HG03108 (cell line): ENCODE measurements at regions not wholly inside any gene's neighbourhood (a gene's known extent, or its start where the extent isn't known, plus 50 kb on each side); places are given as distances from the start of the nearest gene placed in this dataset.
A peak's percentile ranks its signal among the peaks of the same experiment; 100 is the strongest.

Experiments used
- ATAC-seq: cut with Tn5 transposase; IDR thresholded peaks from one replicate; pipeline ENCODE4 v1.9.1; 2021; ENCODE audit warnings: moderate library complexity; ENCODE audit not compliant: unreplicated experiment

DNA sequence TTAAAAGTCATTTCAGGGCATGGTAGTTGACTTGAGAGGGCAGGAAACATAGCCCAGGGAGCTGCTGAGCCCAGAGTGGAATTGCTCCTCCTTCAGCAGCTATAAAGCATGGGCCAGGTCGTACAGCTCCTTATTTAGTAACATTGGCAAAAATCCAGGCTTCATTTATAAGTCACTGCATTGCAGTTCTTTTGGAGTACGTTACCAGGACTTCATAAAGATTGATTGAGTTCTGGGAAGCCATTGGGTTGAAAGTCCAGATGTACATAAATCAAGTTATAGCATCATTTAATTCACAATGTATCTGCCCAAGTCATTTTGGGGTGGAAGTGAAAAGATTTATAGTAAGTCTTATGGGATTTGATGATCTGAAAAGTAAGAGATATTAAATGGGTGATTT is 53.0 kb upstream of the ANKEF1 start:
- no peak for ATAC-seq

DNA sequence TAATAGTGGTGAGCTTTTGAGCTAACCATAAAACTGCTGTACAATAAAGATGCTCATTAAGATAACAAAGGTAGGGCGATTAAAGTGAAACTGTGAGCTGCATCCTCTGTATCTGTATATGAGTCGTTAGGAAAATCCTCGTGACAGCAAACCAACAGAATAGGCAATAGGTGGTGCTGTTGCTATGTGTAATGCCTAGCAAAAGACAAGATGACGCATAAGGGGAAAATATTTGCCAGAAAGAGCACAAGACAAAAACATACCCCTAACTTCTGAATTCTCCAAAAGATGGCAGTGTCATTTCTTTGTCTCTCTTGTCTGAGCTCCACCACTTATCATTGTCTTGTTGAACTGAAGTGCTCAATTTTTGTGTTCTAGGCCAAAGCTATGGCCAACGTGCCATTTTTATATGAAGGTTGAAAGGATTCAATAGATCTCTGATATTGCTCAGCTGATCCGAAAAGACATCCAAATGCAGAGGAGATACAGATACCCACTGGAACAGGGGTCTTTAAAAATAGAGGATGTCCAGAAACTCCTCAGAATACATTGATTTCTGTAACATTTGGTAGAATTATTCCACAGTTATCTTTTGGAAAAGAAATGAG is 56.3 kb upstream of the ANKEF1 start:
- peak; percentile 87 for ATAC-seq

DNA sequence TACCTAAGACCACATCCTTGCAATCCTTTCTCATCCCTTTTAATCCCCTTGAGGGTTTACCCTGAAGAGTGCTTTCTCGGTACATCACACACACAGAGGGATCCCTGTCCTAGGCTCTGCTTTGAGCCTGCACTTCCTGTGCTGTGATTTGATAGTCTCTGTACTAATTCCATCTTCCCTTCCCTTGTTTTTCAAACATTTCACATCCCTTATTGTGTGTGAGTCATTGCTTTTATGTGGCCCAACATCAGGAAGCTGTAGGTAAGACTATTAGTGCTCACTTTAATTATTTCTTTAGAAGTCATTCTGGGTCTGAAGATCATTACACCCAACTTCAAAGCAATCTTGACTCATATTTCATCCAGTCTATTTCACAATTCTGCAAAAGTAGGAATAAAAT is 57.2 kb upstream of the ANKEF1 start:
- ATAC-seq: no peak

- no peak for ATAC-seq
Measured at GRCh38 chr20:9974324-9974723, 60.5 kb upstream of the ANKEF1 start.

- ATAC-seq: no peak
Measured at GRCh38 chr20:9971746-9972145, 63.0 kb upstream of the ANKEF1 start.

- ATAC-seq: no peak
Measured at GRCh38 chr20:9969626-9970025, 65.2 kb upstream of the ANKEF1 start.

GRCh38 chr20:9968015-9968414 is 66.8 kb upstream of the ANKEF1 start:
- no peak for ATAC-seq

DNA sequence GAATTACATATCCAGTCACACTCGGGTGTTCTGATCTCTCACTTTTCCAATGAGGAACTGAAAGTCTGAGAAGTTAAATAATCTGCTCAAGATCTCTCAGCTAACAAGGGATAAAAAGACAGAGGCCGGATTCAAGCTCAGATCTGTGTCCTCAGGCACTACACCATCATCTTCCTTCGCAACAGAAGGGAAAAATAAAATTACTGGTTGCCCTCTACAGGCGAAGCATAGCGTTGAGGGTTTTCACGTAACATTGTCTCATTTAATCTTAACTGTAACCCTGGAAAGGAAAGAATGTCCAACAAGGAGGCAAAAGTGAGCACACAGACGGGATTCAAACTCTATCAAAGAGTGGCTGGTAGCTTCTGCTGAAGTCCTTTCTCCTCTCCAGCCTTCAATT is 67.8 kb upstream of the ANKEF1 start:
- ATAC-seq: no peak

- ATAC-seq: no peak
Measured at GRCh38 chr20:9963029-9963428, 71.8 kb upstream of the ANKEF1 start.

- ATAC-seq: no peak
Measured at GRCh38 chr20:9958693-9959092, 76.1 kb upstream of the ANKEF1 start.

- no peak for ATAC-seq
Measured at GRCh38 chr20:9955646-9956045, 79.1 kb upstream of the ANKEF1 start.

GRCh38 chr20:9949563-9949962 is 85.2 kb upstream of the ANKEF1 start:
- ATAC-seq: no peak

DNA sequence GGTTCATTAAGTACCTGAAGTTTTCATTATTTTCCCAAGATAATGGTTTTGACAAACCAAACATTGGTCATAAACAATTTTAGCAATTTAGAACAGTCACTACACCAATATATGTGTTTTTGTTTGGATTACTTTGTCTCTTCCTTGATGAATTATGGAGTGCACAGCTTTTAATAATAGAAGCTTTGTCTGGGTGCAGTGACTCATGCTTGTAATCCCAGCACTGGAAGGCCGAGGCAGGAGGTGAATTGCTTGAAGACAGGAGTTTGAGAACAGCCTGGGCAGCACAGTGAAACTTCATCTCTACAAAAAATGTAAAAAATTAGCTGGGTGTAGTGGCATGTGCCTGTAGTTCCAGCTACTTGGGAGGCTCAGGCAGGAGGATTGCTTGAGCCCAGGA is 89.4 kb upstream of the ANKEF1 start:
- ATAC-seq: no peak

- no peak for ATAC-seq
Measured at GRCh38 chr20:9942736-9943135, 92.1 kb upstream of the ANKEF1 start.

DNA sequence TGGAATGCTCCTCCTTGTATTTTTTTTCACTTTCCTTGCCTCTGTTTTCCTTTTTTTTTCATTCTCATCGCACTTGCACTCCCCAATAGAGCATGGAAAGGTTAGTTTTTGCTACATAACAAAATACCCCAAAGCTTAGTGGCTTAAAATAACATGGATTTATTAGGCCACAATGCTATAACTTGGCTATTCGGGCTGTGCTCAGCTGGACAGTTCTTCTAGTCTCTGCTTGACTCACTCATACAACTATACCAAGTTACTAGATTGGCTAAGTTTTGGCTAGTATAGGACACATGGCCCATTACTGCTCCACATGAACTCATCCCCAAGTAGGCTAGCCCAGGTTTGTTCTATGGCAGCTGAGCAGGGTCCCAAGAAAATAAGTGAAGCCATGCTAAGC is 94.5 kb upstream of the ANKEF1 start:
- no peak for ATAC-seq

DNA sequence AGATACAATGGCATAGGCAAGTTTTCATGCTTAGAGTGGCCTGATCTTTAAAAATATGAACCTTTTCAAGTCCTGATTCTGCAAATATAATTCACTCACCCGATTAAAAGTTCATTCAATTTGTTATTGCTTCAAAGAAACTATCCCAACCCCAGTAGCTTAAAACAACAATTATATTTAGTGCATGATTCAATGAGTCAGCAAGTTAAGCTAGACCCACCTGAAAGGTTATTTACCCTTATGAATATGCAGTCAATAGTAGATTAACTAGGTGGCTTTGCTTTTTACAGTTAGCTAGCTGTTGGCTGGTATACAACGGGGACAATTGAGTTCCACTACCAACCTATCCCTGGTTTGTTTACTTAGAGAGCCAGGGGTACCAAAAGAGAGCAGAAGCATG is 95.6 kb upstream of the ANKEF1 start:
- no peak for ATAC-seq

DNA sequence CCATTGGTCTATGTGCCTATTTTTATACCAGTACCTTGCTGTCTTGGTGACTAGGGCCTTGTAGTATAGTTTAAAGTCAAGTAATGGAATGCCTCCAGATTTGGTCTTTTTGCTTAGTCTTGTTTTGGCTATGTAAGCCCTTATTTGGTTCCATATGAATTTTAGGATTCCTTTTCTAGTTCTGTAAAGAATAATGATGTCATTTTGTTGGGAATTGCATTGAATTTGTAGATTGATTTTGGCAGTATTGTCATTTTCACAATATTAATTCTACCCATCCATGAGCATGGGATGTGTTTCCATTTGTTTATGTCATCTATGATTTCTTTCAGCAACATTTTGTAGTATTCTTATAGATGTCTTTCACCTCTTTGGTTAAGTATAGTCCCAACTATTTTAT is 96.4 kb upstream of the PAK5 start:
- ATAC-seq: no peak

- ATAC-seq: no peak
Measured at GRCh38 chr20:9930142-9930541, 91.3 kb upstream of the PAK5 start.

DNA sequence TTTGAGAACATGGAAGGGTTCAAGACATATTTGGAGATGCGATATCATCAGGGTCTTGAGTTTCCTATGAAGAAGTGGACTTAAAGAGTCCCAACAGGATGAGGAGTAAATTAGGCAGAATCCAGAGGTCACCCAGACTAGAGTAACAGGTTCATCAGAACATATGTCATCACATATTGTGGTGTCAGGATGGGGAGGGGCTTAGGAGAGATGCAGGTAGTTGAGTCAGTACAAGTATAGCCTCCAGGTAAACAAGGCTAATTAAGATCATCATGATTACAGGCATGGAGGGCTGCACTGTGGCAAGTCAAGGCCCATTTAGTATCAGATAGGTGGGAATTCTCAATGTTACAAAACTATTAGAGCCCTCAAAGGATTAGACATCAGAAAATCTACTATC is 90.1 kb upstream of the PAK5 start:
- ATAC-seq: no peak

DNA sequence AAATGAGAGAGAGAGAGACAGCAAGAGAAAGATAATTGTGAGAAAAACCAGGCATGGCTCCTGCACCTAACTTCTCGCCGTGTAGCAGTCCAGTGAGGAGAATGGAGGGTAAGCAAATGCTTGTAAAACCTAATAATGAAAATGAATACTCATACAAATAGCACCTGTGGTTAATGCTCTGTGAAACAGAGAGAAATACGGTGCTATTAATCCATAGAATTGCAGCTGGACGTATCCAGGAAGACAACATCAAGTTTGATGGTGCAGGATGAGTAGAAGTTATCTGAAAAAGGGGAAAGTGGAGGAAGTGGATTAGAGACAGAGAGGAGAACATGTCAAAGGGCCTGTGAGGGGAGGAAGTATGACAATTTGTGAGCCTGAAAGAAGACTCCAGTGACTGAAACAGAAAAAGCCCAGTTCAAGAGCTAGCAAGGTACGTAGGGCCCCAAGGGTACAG is 89.4 kb upstream of the PAK5 start:
- ATAC-seq: peak; percentile 53

DNA sequence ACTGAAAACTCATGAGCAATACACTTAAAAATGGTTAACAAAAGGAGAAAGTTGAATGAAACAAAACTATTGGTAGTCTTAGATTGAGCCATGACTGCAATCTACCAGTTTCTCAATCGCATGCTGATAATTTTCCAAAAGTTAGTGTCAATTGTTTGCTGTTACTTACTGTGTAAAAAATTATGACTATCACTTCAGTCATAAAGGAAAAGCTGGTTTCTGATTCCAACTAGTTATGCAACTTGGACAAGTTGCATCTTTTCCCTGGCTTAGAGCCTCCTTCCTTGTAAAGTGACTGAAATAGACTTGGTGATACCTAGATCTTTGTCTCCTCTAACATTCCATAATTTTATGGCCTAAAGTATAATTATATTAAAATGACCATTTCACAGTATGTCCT is 88.3 kb upstream of the PAK5 start:
- ATAC-seq: no peak

DNA sequence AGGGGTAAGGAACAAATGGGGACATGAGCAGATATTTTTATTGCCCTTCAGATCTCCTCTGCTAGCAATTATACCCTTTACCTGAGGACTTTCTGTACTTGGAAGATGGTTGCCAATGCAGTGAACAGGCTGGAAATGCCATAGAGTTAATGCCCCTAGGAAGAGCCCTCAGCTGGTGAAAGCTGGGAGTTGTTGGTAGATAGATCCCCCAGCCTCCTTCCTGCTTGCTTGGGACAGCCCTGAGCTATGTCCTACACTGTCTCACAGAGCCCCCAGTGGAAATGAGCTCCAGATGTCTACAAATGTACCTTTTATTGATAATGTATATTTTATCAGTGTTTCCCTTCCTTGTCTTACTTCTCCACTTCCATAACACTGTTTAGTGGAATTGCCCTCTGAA is 87.6 kb upstream of the PAK5 start:
- no peak for ATAC-seq

GRCh38 chr20:9926007-9926406 is 87.1 kb upstream of the PAK5 start:
- no peak for ATAC-seq

DNA sequence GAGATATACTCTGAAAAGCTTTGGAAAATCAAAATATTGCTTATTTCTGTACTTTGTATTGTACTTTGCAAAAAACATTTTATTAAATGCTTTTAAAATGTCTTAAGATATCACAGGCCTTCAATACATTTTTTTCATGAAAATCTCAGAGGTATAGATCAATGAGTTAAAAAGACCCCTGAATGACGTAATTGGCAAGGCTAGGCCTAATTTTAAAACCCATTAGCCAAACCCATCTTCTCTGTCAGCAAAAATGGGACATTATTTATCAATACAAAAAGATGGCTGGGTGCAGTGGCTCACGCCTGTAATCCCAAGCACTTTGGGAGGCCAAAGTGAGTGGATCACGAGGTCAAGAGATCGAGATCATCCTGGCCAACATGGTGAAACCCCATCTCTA is 84.8 kb upstream of the PAK5 start:
- no peak for ATAC-seq
